ENCODE measurements at regions not wholly inside any gene's neighbourhood (a gene's known extent, or its start where the extent isn't known, plus 50 kb on each side); places are given as distances from the start of the nearest gene placed in this dataset.

DNA sequence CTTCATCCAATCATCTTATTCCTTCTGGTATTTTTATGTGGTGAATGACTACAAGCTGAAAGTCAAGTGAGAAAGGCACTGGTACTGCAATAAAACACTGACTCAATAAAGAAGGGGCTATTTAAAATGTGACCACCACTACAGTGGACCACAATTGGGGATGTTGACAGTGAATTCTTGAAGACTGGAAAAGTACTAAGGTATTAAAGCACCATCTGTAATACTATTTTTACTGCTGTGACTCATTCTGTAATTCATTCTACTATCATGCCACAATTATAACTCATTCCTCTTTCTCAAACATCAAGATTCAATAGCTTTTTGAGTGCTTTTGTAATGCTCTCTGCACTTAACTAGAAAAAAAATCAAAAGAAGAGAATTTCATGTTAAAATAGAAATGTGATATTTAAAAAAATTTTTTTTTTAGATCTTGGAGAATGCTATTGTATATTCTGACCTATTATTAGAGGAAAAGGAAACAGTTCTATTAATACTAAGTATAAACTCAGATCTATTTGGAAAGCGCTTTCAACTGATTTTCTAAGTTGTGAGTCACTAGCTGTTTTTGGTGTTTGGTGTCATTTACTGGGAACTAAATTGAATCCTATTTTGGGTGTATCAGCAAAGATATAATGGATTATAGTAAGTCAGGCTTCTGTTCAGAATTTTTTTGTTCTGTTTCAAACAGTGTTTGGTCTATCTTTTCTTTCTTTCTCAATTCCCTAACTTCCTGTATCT lies 104.7 kb upstream of the TMEM170B start:
- Mint-ChIP-seq H3K27ac (no peak overlapping the region), H3K27me3 (no peaks in the 10 kb centered on the region), H3K36me3 (ENCODE audit: low read depth) (no peaks in the 10 kb centered on the region), H3K4me1 (ENCODE audit: low read depth) (peaks cover 15% of the 10 kb centered on the region), H3K9me3 (no peaks in the 10 kb centered on the region), H3K4me3 (no peak overlapping the region)
- POLR2A ChIA-PET: no interaction called here
- TF ChIP-seq, protein P1, sequence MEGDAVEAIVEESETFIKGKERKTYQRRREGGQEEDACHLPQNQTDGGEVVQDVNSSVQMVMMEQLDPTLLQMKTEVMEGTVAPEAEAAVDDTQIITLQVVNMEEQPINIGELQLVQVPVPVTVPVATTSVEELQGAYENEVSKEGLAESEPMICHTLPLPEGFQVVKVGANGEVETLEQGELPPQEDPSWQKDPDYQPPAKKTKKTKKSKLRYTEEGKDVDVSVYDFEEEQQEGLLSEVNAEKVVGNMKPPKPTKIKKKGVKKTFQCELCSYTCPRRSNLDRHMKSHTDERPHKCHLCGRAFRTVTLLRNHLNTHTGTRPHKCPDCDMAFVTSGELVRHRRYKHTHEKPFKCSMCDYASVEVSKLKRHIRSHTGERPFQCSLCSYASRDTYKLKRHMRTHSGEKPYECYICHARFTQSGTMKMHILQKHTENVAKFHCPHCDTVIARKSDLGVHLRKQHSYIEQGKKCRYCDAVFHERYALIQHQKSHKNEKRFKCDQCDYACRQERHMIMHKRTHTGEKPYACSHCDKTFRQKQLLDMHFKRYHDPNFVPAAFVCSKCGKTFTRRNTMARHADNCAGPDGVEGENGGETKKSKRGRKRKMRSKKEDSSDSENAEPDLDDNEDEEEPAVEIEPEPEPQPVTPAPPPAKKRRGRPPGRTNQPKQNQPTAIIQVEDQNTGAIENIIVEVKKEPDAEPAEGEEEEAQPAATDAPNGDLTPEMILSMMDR (IDR thresholded peaks at IDR 0.05): no peak
- Histone ChIP-seq H3K36me3 (ENCODE audit: insufficient read depth, low read length) (no peaks in the 10 kb centered on the region), H3K4me3 (ENCODE audit: low read length) (no peak overlapping the region), H3K9me3 (ENCODE audit: control insufficient read depth in 1 of 2, insufficient read depth in 1 of 2, low read length in 2 of 2) (no peaks in the 10 kb centered on the region), H3K27ac (ENCODE audit: low read depth in 1 of 2, low read length in 2 of 2) (no peak overlapping the region), H3K4me1 (ENCODE audit: insufficient read depth, low read length) (peaks cover 6% of the 10 kb centered on the region), H3K27me3 (ENCODE audit: control insufficient read depth in 1 of 2, insufficient read depth in 2 of 2, low read length in 2 of 2) (no peaks in the 10 kb centered on the region)
- intact Hi-C loops (cut with DNase I, micrococcal nuclease): no loop called here
- DNase-seq (no peak), ATAC-seq (ENCODE audit: poor library complexity) (no peak)
- CTCF ChIA-PET: interaction anchor here (1.2 kb wide), 1 partner anchor 27 kb away, joined by 3 read pairs; no protein-coding TSS in a partner anchor

DNA sequence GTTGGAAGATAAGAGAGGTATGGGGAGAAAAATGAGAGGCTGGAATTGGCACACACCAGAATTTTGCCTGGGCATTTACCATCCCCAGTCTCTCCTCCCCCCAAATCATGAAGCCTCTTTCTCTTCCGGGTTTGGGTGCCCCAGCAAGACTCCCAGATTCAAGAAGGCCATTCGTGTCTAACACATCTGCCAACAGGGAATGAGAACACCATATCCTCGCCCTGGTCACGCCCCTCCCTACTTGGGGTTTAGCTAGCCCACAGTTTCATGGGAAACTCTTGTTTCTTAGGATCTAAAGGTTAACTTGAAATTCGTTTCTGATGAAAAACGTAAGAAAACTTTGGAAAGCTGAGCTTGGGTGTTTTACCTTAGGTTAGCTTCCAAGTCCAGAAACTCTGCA lies 105.5 kb upstream of the TMEM170B start:
- H3K36me3 ChIP-seq (ENCODE audit: insufficient read depth, low read length): no peaks in the 10 kb centered on the region
- H3K27me3 ChIP-seq (ENCODE audit: control insufficient read depth in 1 of 2, insufficient read depth in 2 of 2, low read length in 2 of 2): no peaks in the 10 kb centered on the region
- POLR2A ChIA-PET: no interaction called here
- peaks cover 15% of the 10 kb centered on the region for H3K4me1 Mint-ChIP-seq (ENCODE audit: low read depth)
- no peak overlapping the region for H3K4me3 Mint-ChIP-seq
- H3K4me3 ChIP-seq (ENCODE audit: low read length): no peak overlapping the region
- H3K27ac Mint-ChIP-seq: no peak overlapping the region
- CTCF ChIA-PET: interaction anchor here (1.2 kb wide), 1 partner anchor 28 kb away, joined by 3 read pairs; no protein-coding TSS in a partner anchor
- no peak for ATAC-seq (ENCODE audit: poor library complexity)
- no peaks in the 10 kb centered on the region for H3K36me3 Mint-ChIP-seq (ENCODE audit: low read depth)
- no peaks in the 10 kb centered on the region for H3K27me3 Mint-ChIP-seq
- H3K9me3 ChIP-seq (ENCODE audit: control insufficient read depth in 1 of 2, insufficient read depth in 1 of 2, low read length in 2 of 2): no peaks in the 10 kb centered on the region
- H3K9me3 Mint-ChIP-seq: no peaks in the 10 kb centered on the region
- peaks cover 6% of the 10 kb centered on the region for H3K4me1 ChIP-seq (ENCODE audit: insufficient read depth, low read length)
- no peak for DNase-seq
- intact Hi-C loops (cut with DNase I, micrococcal nuclease): no loop called here
- no peak overlapping the region for H3K27ac ChIP-seq (ENCODE audit: low read depth in 1 of 2, low read length in 2 of 2)
- TF ChIP-seq, protein P1 (IDR thresholded peaks at IDR 0.05): no peak

DNA sequence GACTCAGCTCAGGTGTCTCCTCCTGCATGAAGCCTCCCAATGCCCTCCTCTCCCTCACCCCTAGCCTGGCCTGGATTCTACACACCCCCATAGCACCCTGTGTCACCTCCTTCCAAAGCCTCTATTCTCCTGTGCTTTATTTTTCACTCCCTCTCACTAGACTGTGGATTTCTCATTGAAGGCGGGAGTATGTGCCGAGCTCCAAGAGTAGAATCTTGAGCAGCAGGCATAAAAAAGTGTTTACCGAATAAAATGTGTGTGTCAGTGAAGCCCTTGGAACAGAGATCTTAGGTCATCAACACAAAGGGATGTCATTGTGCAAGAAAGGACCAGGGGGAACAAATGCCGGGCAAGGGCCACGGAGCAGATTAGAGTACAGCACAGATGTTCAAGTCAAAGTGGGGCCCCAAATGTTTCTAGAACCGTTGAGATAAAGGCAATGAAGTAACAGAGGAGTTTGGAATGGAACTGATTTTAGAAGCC lies 106.1 kb upstream of the TMEM170B start:
- no peaks in the 10 kb centered on the region for H3K9me3 ChIP-seq (ENCODE audit: control insufficient read depth in 1 of 2, insufficient read depth in 1 of 2, low read length in 2 of 2)
- TF ChIP-seq, protein P1 (IDR thresholded peaks at IDR 0.05): no peak
- CTCF ChIA-PET: no interaction called here
- H3K27ac Mint-ChIP-seq: no peak overlapping the region
- H3K27ac ChIP-seq (ENCODE audit: low read depth in 1 of 2, low read length in 2 of 2): no peak overlapping the region
- ATAC-seq (ENCODE audit: poor library complexity) (no peak), DNase-seq (no peak)
- H3K4me1 Mint-ChIP-seq (ENCODE audit: low read depth): peaks cover 15% of the 10 kb centered on the region
- H3K4me3 ChIP-seq (ENCODE audit: low read length): no peak overlapping the region
- H3K9me3 Mint-ChIP-seq: no peaks in the 10 kb centered on the region
- H3K27me3 ChIP-seq (ENCODE audit: control insufficient read depth in 1 of 2, insufficient read depth in 2 of 2, low read length in 2 of 2): no peaks in the 10 kb centered on the region
- no peaks in the 10 kb centered on the region for H3K27me3 Mint-ChIP-seq
- H3K4me3 Mint-ChIP-seq: no peak overlapping the region
- H3K36me3 ChIP-seq (ENCODE audit: insufficient read depth, low read length): no peaks in the 10 kb centered on the region
- intact Hi-C loops (cut with DNase I, micrococcal nuclease): no loop called here
- H3K4me1 ChIP-seq (ENCODE audit: insufficient read depth, low read length): peaks cover 6% of the 10 kb centered on the region
- POLR2A ChIA-PET: no interaction called here
- no peaks in the 10 kb centered on the region for H3K36me3 Mint-ChIP-seq (ENCODE audit: low read depth)
